Retina (tissue), 1 donor: ENCODE measurements at regions not wholly inside any gene's neighbourhood (a gene's known extent, or its start where the extent isn't known, plus 50 kb on each side); places are given as distances from the start of the nearest gene placed in this dataset.
"Not testable (repeated sequence)": the region's sequence is repeated elsewhere in the genome, so short reads cannot be mapped to it uniquely, and the experiment has no call there.

ENCODE experiments used
- DNase-seq: peaks from one replicate; pipeline ENCODE4 v3.0.0-alpha.2; 2016

GRCh38 chr5:7096294-7096693, 299.6 kb upstream of the ADCY2 start:
- DNase-seq, result no peak

GRCh38 chr5:7105358-7105757, 290.6 kb upstream of the ADCY2 start:
- no peak for DNase-seq

- DNase-seq, result no peak
Observed at GRCh38 chr5:7117961-7118360, 278.0 kb upstream of the ADCY2 start.

- no peak for DNase-seq
Observed at GRCh38 chr5:7131680-7132079, 264.3 kb upstream of the ADCY2 start.

GRCh38 chr5:7146886-7147285, 249.1 kb upstream of the ADCY2 start:
- DNase-seq, result no peak

- no peak for DNase-seq
Observed at GRCh38 chr5:7157083-7157482, 238.9 kb upstream of the ADCY2 start.

- DNase-seq, result no peak
Observed at GRCh38 chr5:7169240-7169878, 226.6 kb upstream of the ADCY2 start.

GRCh38 chr5:7170785-7171184, 225.2 kb upstream of the ADCY2 start:
- not testable (repeated sequence) for DNase-seq

- no peak for DNase-seq
Observed at GRCh38 chr5:7179364-7179763, 216.6 kb upstream of the ADCY2 start.

- no peak for DNase-seq
Observed at GRCh38 chr5:7181841-7182240, 214.1 kb upstream of the ADCY2 start.

GRCh38 chr5:7185742-7186141, 210.2 kb upstream of the ADCY2 start:
- DNase-seq, result no peak

GRCh38 chr5:7186818-7187217, 209.1 kb upstream of the ADCY2 start:
- no peak for DNase-seq

GRCh38 chr5:7190712-7191250, 205.2 kb upstream of the ADCY2 start:
- DNase-seq, result no peak

GRCh38 chr5:7192016-7192415, 203.9 kb upstream of the ADCY2 start:
- DNase-seq, result no peak

GRCh38 chr5:7202846-7203245, 193.1 kb upstream of the ADCY2 start:
- DNase-seq, result no peak

GRCh38 chr5:7207979-7208378, 188.0 kb upstream of the ADCY2 start:
- DNase-seq, result no peak

GRCh38 chr5:7208938-7209337, 187.0 kb upstream of the ADCY2 start:
- no peak for DNase-seq

- no peak for DNase-seq
Observed at GRCh38 chr5:7209658-7210057, 186.3 kb upstream of the ADCY2 start.

GRCh38 chr5:7210549-7210948, 185.4 kb upstream of the ADCY2 start:
- DNase-seq, result no peak

- no peak for DNase-seq
Observed at GRCh38 chr5:7213525-7213924, 182.4 kb upstream of the ADCY2 start.

GRCh38 chr5:7214906-7215416, 181.0 kb upstream of the ADCY2 start:
- DNase-seq, result no peak

- no peak for DNase-seq
Observed at GRCh38 chr5:7218141-7218540, 177.8 kb upstream of the ADCY2 start.

GRCh38 chr5:7220156-7220555, 175.8 kb upstream of the ADCY2 start:
- no peak for DNase-seq

GRCh38 chr5:7221041-7221440, 174.9 kb upstream of the ADCY2 start:
- no peak for DNase-seq

- no peak for DNase-seq
Observed at GRCh38 chr5:7225826-7226225, 170.1 kb upstream of the ADCY2 start.
